ENCODE measurements at regions not wholly inside any gene's neighbourhood (a gene's known extent, or its start where the extent isn't known, plus 50 kb on each side); places are given as distances from the start of the nearest gene placed in this dataset.

DNA sequence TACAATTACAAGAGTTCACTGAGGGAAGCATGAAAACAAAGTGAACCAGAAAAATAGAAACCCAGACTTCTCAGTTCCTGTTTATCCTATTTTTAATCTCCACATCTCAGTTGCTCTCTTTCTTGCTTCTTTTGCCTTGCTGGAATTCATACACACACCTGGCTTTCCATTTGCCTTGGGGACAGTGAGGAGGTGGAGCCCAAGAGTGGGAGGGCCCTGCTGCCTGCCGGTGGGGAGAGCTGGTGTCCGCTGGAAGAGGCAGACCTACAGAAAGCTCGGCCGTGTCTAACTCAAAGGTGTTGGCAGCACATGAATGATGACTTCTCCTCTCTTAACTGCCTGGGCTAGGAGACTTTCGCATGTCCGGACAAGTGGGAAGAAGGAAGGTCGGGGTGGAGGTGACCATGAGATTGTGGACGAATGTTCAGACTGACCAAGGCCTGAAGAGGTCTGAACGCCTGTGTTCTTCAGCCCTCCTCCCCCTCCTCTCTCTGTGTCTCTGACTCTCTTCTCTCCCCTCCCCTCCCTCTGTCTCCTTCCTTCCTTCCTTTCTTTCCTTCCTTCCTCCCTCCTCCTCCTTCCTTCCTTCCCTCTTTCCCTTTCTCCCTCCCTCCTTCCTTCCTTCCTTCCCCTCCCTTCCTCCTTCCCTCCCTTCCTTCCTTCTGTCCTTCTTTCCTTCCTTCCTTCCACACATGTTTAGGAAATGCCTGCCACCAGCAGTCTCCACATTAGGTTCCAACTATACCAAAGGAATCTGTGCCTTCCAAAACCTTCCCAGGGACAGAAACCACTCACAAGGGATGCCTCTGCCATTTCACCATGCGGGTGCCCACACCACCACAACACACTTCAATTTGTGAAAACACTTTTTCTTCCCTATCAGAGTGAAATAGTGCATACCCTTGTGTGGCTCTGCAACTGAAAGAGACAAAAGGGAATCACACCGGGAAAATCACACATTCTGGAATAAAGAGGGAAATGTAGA is 157.3 kb upstream of the RUNX1 start:
- FAIRE-seq (no peak), DNase-seq (ENCODE audit: low read depth in 1 of 2, low spot score in 1 of 2) (no peak), ATAC-seq (no peak)
- ChIA-PET POLR2A (no interaction called here), CTCF (interaction anchor here (1.2 kb wide), 2 partner anchors 9 to 25 kb away, joined by 3 to 4 read pairs; no protein-coding TSS in a partner anchor)
- WGBS (ENCODE audit: missing lambda C conversion rate): 78% methylated on average over 10 of the region's 11 CpGs
- Histone ChIP-seq H3K4me3 (no peak overlapping the region), H3K4me1 (peaks cover 10% of the 10 kb centered on the region; the same call in 2 of the 3 replicates), H3K27ac (no peak overlapping the region), H3K9me3 (no peaks in the 10 kb centered on the region), H3K4me2 (no peak overlapping the region)
- TF ChIP-seq, protein P1, sequence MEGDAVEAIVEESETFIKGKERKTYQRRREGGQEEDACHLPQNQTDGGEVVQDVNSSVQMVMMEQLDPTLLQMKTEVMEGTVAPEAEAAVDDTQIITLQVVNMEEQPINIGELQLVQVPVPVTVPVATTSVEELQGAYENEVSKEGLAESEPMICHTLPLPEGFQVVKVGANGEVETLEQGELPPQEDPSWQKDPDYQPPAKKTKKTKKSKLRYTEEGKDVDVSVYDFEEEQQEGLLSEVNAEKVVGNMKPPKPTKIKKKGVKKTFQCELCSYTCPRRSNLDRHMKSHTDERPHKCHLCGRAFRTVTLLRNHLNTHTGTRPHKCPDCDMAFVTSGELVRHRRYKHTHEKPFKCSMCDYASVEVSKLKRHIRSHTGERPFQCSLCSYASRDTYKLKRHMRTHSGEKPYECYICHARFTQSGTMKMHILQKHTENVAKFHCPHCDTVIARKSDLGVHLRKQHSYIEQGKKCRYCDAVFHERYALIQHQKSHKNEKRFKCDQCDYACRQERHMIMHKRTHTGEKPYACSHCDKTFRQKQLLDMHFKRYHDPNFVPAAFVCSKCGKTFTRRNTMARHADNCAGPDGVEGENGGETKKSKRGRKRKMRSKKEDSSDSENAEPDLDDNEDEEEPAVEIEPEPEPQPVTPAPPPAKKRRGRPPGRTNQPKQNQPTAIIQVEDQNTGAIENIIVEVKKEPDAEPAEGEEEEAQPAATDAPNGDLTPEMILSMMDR (IDR thresholded peaks at IDR 0.05): no peak
- TF ChIP-seq, protein P2, sequence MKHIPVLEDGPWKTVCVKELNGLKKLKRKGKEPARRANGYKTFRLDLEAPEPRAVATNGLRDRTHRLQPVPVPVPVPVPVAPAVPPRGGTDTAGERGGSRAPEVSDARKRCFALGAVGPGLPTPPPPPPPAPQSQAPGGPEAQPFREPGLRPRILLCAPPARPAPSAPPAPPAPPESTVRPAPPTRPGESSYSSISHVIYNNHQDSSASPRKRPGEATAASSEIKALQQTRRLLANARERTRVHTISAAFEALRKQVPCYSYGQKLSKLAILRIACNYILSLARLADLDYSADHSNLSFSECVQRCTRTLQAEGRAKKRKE (CRISPR knock-in tag; IDR thresholded peaks at IDR 0.05; ENCODE audit: low read depth): no peak

DNA sequence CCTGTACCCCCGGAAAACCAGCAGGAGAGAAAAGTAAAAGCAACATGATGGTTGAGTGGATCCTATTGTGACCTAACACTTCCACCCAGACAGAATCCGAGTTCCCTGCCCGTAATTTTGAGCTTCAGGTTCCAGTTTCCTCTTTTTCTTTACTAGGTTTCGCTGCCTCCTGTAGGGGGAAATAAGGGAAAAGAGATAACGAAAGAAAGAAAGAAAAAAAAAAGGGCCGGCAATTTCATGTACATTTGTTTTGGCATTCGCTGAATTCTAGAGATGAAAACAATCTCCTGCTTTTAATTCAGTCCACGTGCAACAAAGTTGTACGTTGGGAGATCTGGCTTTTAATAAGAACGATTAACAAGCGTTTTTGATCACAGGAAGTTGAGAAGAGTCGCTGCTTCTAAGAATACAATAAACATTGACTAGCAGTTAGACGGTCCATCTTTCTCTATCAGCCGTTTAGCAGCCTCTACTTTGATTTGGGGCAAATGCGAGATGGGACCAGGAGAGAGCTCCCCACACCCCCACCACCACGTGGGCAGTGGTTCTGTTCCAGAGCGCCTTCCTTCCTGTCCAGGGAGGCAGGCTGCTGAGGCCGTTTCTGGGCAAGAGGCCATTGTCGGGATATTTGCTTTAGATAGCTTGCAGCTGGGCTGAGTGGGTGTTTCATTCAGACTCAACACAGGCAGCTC is 155.9 kb upstream of the RUNX1 start:
- Histone ChIP-seq H3K9me3 (no peaks in the 10 kb centered on the region), H3K4me2 (no peak overlapping the region), H3K27ac (no peak overlapping the region), H3K4me3 (no peak overlapping the region), H3K4me1 (peaks cover 10% of the 10 kb centered on the region; the same call in 2 of the 3 replicates)
- DNase-seq (ENCODE audit: low read depth in 1 of 2, low spot score in 1 of 2) (no peak), ATAC-seq (no peak), FAIRE-seq (no peak)
- WGBS (ENCODE audit: missing lambda C conversion rate): 75% methylated on average over 18 of the region's 19 CpGs
- CTCF ChIA-PET: interaction anchor here (1.2 kb wide), 2 partner anchors 10 to 26 kb away, joined by 3 to 4 read pairs; no protein-coding TSS in a partner anchor
- POLR2A ChIA-PET: no interaction called here
- TF ChIP-seq PHF8 (IDR thresholded peaks at IDR 0.05; ENCODE audit: borderline replicate concordance, low read depth): no peak
- TF ChIP-seq EHMT2 (IDR thresholded peaks at IDR 0.05; ENCODE audit: low read depth): no peak
- TF ChIP-seq POLR2AphosphoS2 (conservative IDR thresholded peaks at IDR 0.05; ENCODE audit: low read length): no peak
- TF ChIP-seq ZNF302 (CRISPR knock-in tag; IDR thresholded peaks at IDR 0.05): no peak
- no peak for TF ChIP-seq ESRRA (IDR thresholded peaks at IDR 0.05; ENCODE audit: borderline replicate concordance, low read length)
- no peak for TF ChIP-seq CBX2 (IDR thresholded peaks at IDR 0.05; ENCODE audit: borderline replicate concordance, low read depth)
- no peak for TF ChIP-seq KDM1A (IDR thresholded peaks at IDR 0.05; ENCODE audit: low read depth)
- no peak for TF ChIP-seq EHF (CRISPR knock-in tag; IDR thresholded peaks at IDR 0.05)
- no peak for TF ChIP-seq EP300 (IDR thresholded peaks at IDR 0.05)
- TF ChIP-seq, protein P1 (IDR thresholded peaks at IDR 0.05): no peak
- no peak for TF ChIP-seq ZSCAN20 (CRISPR knock-in tag; IDR thresholded peaks at IDR 0.05)
- TF ChIP-seq HOXB13 (CRISPR knock-in tag; IDR thresholded peaks at IDR 0.05; ENCODE audit: low read depth): no peak
- no peak for TF ChIP-seq TFCP2L1 (CRISPR knock-in tag; IDR thresholded peaks at IDR 0.05)
- no peak for TF ChIP-seq RAD21 (conservative IDR thresholded peaks at IDR 0.05 in 1 of 2, IDR thresholded peaks at IDR 0.05 in 1 of 2)
- no peak for TF ChIP-seq RARB (CRISPR knock-in tag; IDR thresholded peaks at IDR 0.05)
- TF ChIP-seq MAFK (IDR thresholded peaks at IDR 0.05; ENCODE audit: partially characterized antibody): no peak

Measured in A549 (cell line).